NK-92 treated with Interleukin-12 subunit alpha and Interleukin-12 subunit beta, amount 100 ng/mL, for 24 hours (cell line): ENCODE measurements at regions not wholly inside any gene's neighbourhood (a gene's known extent, or its start where the extent isn't known, plus 50 kb on each side); places are given as distances from the start of the nearest gene placed in this dataset.

Experiments used
- DNase-seq: peaks from one replicate; lab custom pipeline; 2025; lab: John Stamatoyannopoulos, UW

GRCh38 chr7:35499226-35499625 is 195.7 kb downstream of the HERPUD2 start:
- DNase-seq = no peak

GRCh38 chr7:35498416-35498815 is 196.5 kb downstream of the HERPUD2 start:
- DNase-seq = no peak

- DNase-seq = no peak
Observed at GRCh38 chr7:35495844-35496243, 199.1 kb downstream of the HERPUD2 start.

GRCh38 chr7:35495377-35495776 is 199.6 kb downstream of the HERPUD2 start:
- DNase-seq = no peak

GRCh38 chr7:35494407-35494806 is 200.5 kb downstream of the HERPUD2 start:
- no peak for DNase-seq

GRCh38 chr7:35492451-35493175 is 202.3 kb downstream of the HERPUD2 start:
- no peak for DNase-seq

GRCh38 chr7:35491233-35491632 is 203.7 kb downstream of the HERPUD2 start:
- no peak for DNase-seq

GRCh38 chr7:35487841-35488240 is 207.1 kb downstream of the HERPUD2 start:
- no peak for DNase-seq

GRCh38 chr7:35487402-35487801 is 207.5 kb downstream of the HERPUD2 start:
- no peak for DNase-seq

- DNase-seq = no peak
Observed at GRCh38 chr7:35485436-35485835, 209.5 kb downstream of the HERPUD2 start.

- DNase-seq = no peak
Observed at GRCh38 chr7:35483568-35483967, 211.4 kb downstream of the HERPUD2 start.

- no peak for DNase-seq
Observed at GRCh38 chr7:35482231-35482630, 212.7 kb downstream of the HERPUD2 start.

GRCh38 chr7:35480806-35481205 is 214.1 kb downstream of the HERPUD2 start:
- DNase-seq = no peak

GRCh38 chr7:35477609-35478008 is 217.3 kb downstream of the HERPUD2 start:
- no peak for DNase-seq

GRCh38 chr7:35474100-35474499 is 220.2 kb upstream of the TBX20 start:
- no peak for DNase-seq

- no peak for DNase-seq
Observed at GRCh38 chr7:35468606-35469005, 214.7 kb upstream of the TBX20 start.

- no peak for DNase-seq
Observed at GRCh38 chr7:35467456-35467978, 213.6 kb upstream of the TBX20 start.

- no peak for DNase-seq
Observed at GRCh38 chr7:35465791-35466336, 212.0 kb upstream of the TBX20 start.

- DNase-seq = no peak
Observed at GRCh38 chr7:35463751-35464150, 209.9 kb upstream of the TBX20 start.

GRCh38 chr7:35463176-35463700 is 209.3 kb upstream of the TBX20 start:
- no peak for DNase-seq

GRCh38 chr7:35454575-35455385 is 200.9 kb upstream of the TBX20 start:
- no peak for DNase-seq

GRCh38 chr7:35450456-35451214 is 196.7 kb upstream of the TBX20 start:
- no peak for DNase-seq
